Astrocyte (in vitro differentiated cells and primary cell): ENCODE measurements at regions not wholly inside any gene's neighbourhood (a gene's known extent, or its start where the extent isn't known, plus 50 kb on each side); places are given as distances from the start of the nearest gene placed in this dataset.
"Not testable (repeated sequence)": the region's sequence is repeated elsewhere in the genome, so short reads cannot be mapped to it uniquely, and the experiment has no call there.

Source experiments
- DNase-seq: peaks from one replicate; pipeline ENCODE4 v3.0.0-alpha.2; 2010; ENCODE audit warnings: low read depth
- FAIRE-seq: peaks from 2 replicates; lab custom pipeline; 2011; peaks lifted over from hg19 to GRCh38; lab: Jason Lieb, UNC
- H2AFZ ChIP-seq: 2 replicates; pipeline ENCODE4 v1.6.0; 2012; ENCODE audit warnings: low read depth, low read length, inconsistent platforms
- H3K27ac ChIP-seq: 2 replicates; pipeline ENCODE4 v1.5.1; 2011; ENCODE audit warnings: low read depth, low read length, inconsistent platforms
- H3K27me3 ChIP-seq: 2 replicates; pipeline ENCODE4 v1.6.0; 2011; ENCODE audit warnings: low read length, inconsistent platforms; ENCODE audit not compliant: insufficient read depth
- H3K36me3 ChIP-seq: 2 replicates; pipeline ENCODE4 v1.5.1; 2011; ENCODE audit warnings: low read length, inconsistent platforms; ENCODE audit not compliant: insufficient read depth
- H3K4me1 ChIP-seq: 2 replicates; pipeline ENCODE4 v1.5.1; 2011; ENCODE audit warnings: low read length, inconsistent platforms; ENCODE audit not compliant: insufficient read depth
- H3K4me2 ChIP-seq: 2 replicates; pipeline ENCODE4 v1.6.0; 2012; ENCODE audit warnings: low read length, inconsistent platforms
- H3K4me3 ChIP-seq: 2 replicates; pipeline ENCODE4 v1.5.1; 2011; ENCODE audit warnings: low read depth, mild to moderate bottlenecking, low read length, inconsistent platforms; ENCODE audit not compliant: insufficient read depth
- H3K79me2 ChIP-seq: 2 replicates; pipeline ENCODE4 v1.6.0; 2012; ENCODE audit warnings: mild to moderate bottlenecking, low read length, inconsistent platforms; ENCODE audit not compliant: insufficient read depth
- H3K9ac ChIP-seq: 2 replicates; pipeline ENCODE4 v1.6.0; 2012; ENCODE audit warnings: mild to moderate bottlenecking, low read length, inconsistent platforms
- H3K9me3 ChIP-seq: 2 replicates; pipeline ENCODE4 v1.5.1; 2012; ENCODE audit warnings: low read depth, mild to moderate bottlenecking, low read length, inconsistent platforms; ENCODE audit not compliant: insufficient read depth
- H4K20me1 ChIP-seq: 2 replicates; pipeline ENCODE4 v1.6.0; 2012; ENCODE audit warnings: low read length, inconsistent platforms; ENCODE audit not compliant: insufficient read depth
- H3K27ac Mint-ChIP-seq: one replicate; pipeline ENCODE4 v1.8.0; 2021; ENCODE audit warnings: mild to moderate bottlenecking, mixed read lengths; ENCODE audit not compliant: unreplicated experiment
- H3K27me3 Mint-ChIP-seq: one replicate; pipeline ENCODE4 v1.8.0; 2021; ENCODE audit warnings: low read depth, mixed read lengths; ENCODE audit not compliant: unreplicated experiment
- H3K36me3 Mint-ChIP-seq: one replicate; pipeline ENCODE4 v1.8.0; 2021; ENCODE audit warnings: low read depth, mixed read lengths; ENCODE audit not compliant: unreplicated experiment
- H3K4me1 Mint-ChIP-seq: one replicate; pipeline ENCODE4 v1.8.0; 2021; ENCODE audit warnings: low read depth, mixed read lengths; ENCODE audit not compliant: unreplicated experiment
- H3K4me3 Mint-ChIP-seq: one replicate; pipeline ENCODE4 v1.8.0; 2021; ENCODE audit warnings: mild to moderate bottlenecking, moderate library complexity, mixed read lengths; ENCODE audit not compliant: unreplicated experiment
- H3K9me3 Mint-ChIP-seq: one replicate; pipeline ENCODE4 v1.8.0; 2021; ENCODE audit warnings: mild to moderate bottlenecking, mixed read lengths; ENCODE audit not compliant: unreplicated experiment
- EZH2 ChIP-seq: IDR thresholded peaks from 2 replicates; pipeline ENCODE4 v1.6.1; 2012; ENCODE audit warnings: mild to moderate bottlenecking, low read length, inconsistent platforms; ENCODE audit not compliant: insufficient read depth
- TF ChIP-seq, protein P1 (sequence below): IDR thresholded peaks from 2 replicates; pipeline ENCODE4 v1.5.1; 2011; ENCODE audit warnings: low read depth, mild to moderate bottlenecking, inconsistent platforms, low read length, moderate library complexity; ENCODE audit not compliant: insufficient read depth

DNA sequence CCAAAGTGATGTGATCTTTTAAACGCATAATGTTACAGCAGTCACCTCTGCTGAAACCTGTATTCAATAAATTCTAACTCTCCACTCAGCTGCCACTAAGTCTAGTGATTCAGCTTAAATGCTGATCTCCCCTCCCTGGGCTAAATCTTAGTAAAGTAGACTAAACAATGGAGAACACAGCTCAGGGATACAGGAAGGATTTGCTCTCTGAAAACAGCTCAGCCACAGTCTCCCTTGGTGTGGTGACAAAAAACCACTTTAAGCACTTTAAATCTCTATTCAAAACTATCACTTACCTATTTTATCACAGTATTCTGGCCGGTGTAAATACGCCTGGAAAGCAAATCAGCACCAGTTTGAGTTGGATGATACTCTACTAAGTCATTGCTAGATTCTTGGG, 130.6 kb downstream of the RFX6 start:
- no peaks in the 10 kb centered on the region for H3K36me3 Mint-ChIP-seq
- no peaks in the 10 kb centered on the region for H3K27me3 Mint-ChIP-seq
- Histone ChIP-seq H3K27ac (no peak overlapping the region), H2AFZ (no peak overlapping the region), H4K20me1 (no peaks in the 10 kb centered on the region), H3K79me2 (no peaks in the 10 kb centered on the region), H3K36me3 (no peaks in the 10 kb centered on the region), H3K9me3 (no peaks in the 10 kb centered on the region), H3K27me3 (no peaks in the 10 kb centered on the region), H3K9ac (no peak overlapping the region), H3K4me2 (no peak overlapping the region), H3K4me1 (no peaks in the 10 kb centered on the region), H3K4me3 (no peak overlapping the region)
- no peak overlapping the region for H3K4me3 Mint-ChIP-seq
- H3K4me1 Mint-ChIP-seq: no peaks in the 10 kb centered on the region
- DNase-seq (no peak), FAIRE-seq (no peak)
- no peak overlapping the region for H3K27ac Mint-ChIP-seq
- TF ChIP-seq EZH2: no peak
- TF ChIP-seq, protein P1, sequence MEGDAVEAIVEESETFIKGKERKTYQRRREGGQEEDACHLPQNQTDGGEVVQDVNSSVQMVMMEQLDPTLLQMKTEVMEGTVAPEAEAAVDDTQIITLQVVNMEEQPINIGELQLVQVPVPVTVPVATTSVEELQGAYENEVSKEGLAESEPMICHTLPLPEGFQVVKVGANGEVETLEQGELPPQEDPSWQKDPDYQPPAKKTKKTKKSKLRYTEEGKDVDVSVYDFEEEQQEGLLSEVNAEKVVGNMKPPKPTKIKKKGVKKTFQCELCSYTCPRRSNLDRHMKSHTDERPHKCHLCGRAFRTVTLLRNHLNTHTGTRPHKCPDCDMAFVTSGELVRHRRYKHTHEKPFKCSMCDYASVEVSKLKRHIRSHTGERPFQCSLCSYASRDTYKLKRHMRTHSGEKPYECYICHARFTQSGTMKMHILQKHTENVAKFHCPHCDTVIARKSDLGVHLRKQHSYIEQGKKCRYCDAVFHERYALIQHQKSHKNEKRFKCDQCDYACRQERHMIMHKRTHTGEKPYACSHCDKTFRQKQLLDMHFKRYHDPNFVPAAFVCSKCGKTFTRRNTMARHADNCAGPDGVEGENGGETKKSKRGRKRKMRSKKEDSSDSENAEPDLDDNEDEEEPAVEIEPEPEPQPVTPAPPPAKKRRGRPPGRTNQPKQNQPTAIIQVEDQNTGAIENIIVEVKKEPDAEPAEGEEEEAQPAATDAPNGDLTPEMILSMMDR: no peak
- H3K9me3 Mint-ChIP-seq: no peaks in the 10 kb centered on the region

DNA sequence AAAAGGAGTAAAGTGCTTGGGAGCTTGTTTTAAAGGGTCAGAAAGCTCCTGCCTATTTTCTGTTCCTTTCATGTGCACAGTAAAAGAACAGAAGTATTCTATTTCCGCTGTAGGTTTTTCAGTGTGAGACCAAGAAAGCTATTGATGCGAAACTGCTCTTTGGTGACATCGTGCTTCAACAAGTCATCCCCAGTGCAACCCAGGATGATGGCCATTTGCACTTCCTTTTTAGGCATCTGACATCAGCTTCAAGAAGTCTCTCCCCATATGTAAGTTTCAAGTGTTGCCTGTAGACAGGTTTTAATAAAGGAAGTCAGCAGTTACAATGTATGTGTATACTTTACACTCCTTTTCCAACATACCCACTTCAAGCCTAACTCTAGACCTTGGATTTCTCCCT, 131.6 kb downstream of the RFX6 start:
- no peaks in the 10 kb centered on the region for H3K4me1 ChIP-seq
- no peaks in the 10 kb centered on the region for H3K27me3 Mint-ChIP-seq
- no peaks in the 10 kb centered on the region for H3K9me3 ChIP-seq
- no peak for DNase-seq
- H3K4me3 Mint-ChIP-seq: no peak overlapping the region
- H3K36me3 Mint-ChIP-seq: no peaks in the 10 kb centered on the region
- no peaks in the 10 kb centered on the region for H3K4me1 Mint-ChIP-seq
- H3K27ac ChIP-seq: no peak overlapping the region
- no peaks in the 10 kb centered on the region for H3K36me3 ChIP-seq
- TF ChIP-seq EZH2: no peak
- TF ChIP-seq, protein P1: no peak
- H2AFZ ChIP-seq: no peak overlapping the region
- no peak overlapping the region for H3K9ac ChIP-seq
- no peaks in the 10 kb centered on the region for H4K20me1 ChIP-seq
- H3K79me2 ChIP-seq: no peaks in the 10 kb centered on the region
- H3K27ac Mint-ChIP-seq: no peak overlapping the region
- H3K27me3 ChIP-seq: no peaks in the 10 kb centered on the region
- FAIRE-seq: no peak
- H3K4me2 ChIP-seq: no peak overlapping the region
- no peak overlapping the region for H3K4me3 ChIP-seq
- H3K9me3 Mint-ChIP-seq: no peaks in the 10 kb centered on the region

DNA sequence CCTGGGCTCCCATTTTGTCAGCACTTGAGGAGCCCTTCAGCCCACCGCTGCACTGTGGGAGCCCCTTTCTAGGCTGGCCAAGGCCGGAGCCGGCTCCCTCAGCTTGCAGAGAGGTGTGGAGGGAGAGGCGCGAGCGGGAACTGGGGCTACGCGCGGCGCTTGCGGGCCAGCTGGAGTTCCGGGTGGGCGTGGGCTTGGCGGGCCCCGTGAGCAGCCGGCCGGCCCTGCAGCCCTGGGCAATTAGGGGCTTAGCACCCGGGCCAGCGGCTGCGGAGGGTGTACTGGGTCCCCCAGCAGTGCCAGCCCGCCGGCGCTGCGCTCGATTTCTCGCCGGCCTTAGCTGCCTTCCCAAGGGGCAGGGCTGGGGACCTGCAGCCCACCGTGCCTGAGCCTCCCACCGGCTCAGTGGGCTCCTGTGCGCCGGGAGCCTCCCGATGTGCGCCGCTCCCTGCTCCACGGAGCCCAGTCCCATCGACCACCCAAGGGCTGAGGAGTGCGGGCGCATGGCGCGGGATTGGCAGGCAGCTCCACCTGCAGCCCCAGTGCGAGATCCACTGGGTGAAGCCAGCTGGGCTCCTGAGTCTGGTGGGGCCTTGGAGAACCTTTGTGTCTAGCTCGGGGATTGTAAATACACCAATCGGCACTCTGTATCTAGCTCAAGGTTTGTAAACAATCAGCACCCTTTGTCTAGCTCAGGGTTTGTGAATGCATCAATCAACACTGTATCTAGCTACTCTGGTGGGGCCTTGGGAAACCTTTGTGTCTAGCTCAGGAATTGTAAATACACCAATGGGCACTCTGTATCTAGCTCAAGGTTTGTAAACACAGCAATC, 137.8 kb downstream of the RFX6 start:
- FAIRE-seq, H3K9me3 Mint-ChIP-seq, H3K36me3 Mint-ChIP-seq: not testable (repeated sequence)

DNA sequence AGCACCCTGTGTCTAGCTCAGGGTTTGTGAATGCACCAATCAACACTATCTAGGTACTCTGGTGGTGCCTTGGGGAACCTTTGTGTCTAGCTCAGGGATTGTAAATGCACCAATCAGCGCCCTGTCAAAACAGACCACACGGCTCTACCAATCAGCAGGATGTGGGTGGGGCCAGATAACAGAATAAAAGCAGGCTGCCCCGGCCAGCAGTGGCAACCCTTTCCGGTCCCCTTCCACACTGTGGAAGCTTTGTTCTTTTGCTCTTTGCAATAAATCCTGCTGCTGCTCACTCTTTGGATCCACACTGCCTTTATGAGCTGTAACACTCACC, 138.4 kb downstream of the RFX6 start:
- H3K36me3 ChIP-seq, H3K27me3 Mint-ChIP-seq, H3K79me2 ChIP-seq, H3K4me2 ChIP-seq, H3K27ac Mint-ChIP-seq, H3K9me3 ChIP-seq, FAIRE-seq, H3K4me3 Mint-ChIP-seq, H3K36me3 Mint-ChIP-seq, H3K27ac ChIP-seq, H3K27me3 ChIP-seq, H3K4me1 ChIP-seq, H3K4me1 Mint-ChIP-seq, H3K4me3 ChIP-seq, H2AFZ ChIP-seq, H3K9ac ChIP-seq, H4K20me1 ChIP-seq, H3K9me3 Mint-ChIP-seq, DNase-seq: not testable (repeated sequence)

More for the DNA sequence above, 137.8 kb downstream of the RFX6 start:
- H3K27me3 Mint-ChIP-seq, H4K20me1 ChIP-seq, H3K27ac Mint-ChIP-seq, H3K4me3 Mint-ChIP-seq, H3K36me3 ChIP-seq, H3K79me2 ChIP-seq, H3K4me1 Mint-ChIP-seq, H3K4me1 ChIP-seq, H3K9me3 ChIP-seq, H3K4me3 ChIP-seq, H2AFZ ChIP-seq, H3K4me2 ChIP-seq, H3K27ac ChIP-seq, DNase-seq, H3K27me3 ChIP-seq, H3K9ac ChIP-seq: not testable (repeated sequence)
